HS-27A (cell line): ENCODE measurements at regions not wholly inside any gene's neighbourhood (a gene's known extent, or its start where the extent isn't known, plus 50 kb on each side); places are given as distances from the start of the nearest gene placed in this dataset.

Experiments used
- DNase-seq: peaks from one replicate; pipeline ENCODE4 v3.0.0-alpha.2; 2012; ENCODE audit warnings: low read depth, missing footprints

DNA sequence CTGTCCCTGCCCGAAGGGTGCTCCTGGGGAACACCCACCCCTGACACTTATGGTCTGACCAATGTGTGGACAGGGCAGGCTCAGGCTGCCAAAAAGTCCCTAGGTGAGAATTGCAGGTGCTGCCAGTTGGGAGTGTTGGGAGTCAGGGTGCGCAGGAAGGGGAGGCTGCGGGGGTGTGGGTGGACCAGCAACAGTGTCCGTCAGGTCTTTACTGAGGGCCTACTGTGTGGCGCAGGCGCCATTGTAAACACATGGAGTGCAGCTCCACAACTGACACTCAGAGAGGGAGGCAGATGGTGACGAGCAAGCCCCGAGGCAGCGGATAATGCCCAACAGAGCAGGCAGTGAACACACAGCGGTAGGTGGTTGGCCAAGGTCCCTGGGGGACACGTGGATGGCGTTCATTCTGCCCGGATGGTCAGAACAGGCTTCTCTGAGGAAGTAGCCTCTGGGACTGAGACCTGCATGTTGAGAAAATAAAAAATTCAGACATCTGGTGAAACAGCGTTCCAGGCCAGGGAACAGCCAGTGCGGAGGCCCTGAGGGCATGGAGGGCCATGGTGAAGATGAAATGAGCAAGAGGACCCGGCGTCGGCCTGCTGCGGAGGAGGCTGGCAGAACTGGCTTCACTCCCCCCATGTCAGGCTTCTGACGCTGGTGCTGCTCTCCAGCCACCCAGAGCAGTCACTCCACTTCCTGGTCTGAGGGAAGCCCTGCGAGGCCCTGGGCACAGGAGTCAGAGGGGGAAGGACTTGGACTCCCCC lies 136.2 kb upstream of the ZBTB40 start:
- no peak for DNase-seq

DNA sequence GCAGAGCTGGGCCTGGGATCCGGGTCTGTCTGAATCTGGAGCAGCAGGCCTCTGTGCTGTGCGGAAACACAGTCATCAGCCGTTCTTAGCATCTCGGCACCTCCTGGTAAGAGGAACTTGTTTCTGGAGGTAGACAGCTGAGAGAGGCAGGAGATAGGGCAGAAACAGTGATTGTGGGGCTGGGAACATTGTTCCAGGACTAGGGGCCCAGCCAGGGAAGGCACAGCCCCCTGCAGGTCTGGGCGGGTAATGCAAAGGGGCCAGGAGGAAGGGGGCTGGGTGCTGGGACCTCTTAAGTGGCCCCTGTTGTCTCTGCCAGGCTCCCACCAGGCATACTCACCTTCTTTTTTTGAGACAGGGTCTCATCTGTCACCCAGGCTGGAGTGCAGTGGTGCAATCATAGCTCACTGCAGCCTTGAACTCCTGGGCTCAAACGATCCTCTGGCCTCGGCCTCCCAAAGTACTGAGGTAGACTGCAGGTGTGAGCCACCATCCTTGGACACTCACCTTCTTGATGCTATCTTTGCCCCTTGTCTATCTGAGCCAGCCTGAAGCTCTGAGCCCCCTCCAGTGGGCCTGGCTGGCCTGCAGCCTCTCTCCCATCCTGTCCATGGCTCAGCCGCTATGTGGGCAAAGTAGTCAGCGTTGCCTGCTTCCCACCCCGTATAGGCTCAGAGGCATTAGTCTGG lies 134.3 kb upstream of the ZBTB40 start:
- no peak for DNase-seq

DNA sequence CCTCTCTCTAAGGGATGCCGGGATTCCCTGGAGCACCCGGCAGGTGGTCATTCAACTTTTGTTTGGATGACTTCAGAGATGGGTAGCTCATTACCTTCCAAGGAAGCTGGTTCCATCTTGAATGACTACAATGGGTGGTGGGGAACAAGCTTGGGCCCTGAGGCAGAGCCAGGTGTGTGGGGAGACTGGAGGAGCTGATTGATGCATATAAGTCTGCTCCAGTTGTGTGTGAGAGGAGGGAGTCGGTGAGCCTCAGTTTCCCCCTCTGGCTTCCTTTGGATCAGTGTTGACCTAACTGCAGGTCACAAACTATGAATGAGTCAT lies 133.8 kb upstream of the ZBTB40 start:
- DNase-seq, result no peak

DNA sequence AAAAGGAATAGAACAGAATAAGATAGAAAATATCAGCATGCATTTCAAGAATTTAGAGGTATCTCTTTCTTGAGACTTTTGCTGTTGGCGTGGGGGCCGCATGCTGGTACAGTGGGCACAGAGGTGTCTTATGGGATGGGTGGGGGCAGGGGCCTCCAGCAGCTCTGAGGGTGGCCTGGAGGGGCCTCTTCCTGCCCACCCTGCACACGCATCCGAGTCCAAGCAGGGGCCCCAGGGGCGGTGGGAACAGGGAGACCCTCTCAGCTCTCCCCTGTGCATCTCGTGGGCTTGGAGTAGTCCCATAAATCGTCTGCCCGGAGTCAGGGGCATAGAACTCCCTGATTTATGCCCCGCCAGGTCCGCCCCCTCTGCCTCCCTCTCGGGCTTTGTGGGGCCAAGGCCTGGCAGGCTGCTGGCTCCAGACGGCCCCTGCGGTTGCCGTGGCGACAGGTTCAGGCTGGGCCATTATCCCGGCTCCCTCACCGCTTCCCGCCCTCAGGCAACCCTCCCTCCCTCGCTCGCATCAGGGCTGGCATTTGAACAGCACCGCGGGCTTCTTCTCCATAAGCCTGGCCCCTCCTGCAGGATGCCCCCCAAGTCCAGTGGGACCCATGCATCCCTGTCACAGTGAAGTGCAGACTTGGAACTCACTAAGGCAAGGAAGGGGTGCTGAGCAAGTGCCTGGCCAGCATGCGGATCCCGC lies 133.2 kb upstream of the ZBTB40 start:
- no peak for DNase-seq

DNA sequence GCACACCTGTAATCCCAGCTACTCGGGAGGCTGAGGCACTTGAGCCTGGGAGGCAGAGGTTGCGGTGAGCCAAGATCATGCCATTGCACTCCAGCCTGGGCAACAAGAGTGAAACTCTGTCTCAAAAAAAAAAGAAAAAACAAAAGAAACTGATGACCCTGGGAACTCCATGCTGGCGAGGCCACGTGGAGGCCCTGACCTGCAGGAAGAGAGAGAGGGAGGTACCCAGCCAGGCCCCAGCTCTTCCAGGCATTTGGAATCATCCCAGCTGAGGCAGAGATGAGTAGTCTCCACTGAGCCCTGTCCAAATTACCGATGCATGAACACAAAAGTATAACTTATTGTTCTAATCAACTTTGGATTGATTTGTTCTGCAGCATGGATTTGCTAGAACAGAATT lies 132.0 kb upstream of the ZBTB40 start:
- DNase-seq, result no peak

DNA sequence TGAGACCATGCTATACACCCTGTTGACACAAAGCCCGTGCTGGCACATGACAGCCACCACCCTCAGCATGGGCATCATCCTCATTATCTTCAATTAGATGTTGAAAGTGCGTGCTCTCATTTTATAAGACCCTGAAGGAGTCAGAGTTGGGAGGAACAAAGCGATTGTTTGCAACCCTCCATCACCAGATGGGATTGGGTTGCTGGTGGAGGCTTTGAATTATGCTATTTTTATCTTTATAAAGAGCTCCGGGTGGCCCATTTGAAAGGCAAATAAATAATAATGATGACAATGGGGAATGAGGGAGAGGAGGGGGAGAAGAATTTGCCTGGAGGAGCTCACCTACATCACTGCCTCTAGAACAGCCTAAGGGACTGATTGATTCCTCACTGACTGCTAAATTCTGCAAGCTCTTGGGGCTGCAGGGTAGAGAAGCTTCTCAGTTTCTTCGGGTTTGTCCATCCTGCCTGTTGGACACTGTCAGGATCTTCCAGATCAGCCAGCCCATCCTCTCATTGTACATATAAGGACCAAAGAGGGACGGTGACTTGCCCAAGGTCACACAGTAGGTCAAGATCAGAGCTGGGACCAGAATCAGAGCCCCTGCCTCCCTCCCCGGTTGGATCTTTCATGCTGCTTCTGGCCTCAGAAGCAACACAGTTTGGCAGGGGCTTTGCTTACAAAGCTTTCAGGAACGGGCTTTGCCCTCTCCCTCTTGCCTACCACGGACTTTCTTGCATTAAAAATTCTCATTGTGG lies 130.9 kb upstream of the ZBTB40 start:
- no peak for DNase-seq

DNA sequence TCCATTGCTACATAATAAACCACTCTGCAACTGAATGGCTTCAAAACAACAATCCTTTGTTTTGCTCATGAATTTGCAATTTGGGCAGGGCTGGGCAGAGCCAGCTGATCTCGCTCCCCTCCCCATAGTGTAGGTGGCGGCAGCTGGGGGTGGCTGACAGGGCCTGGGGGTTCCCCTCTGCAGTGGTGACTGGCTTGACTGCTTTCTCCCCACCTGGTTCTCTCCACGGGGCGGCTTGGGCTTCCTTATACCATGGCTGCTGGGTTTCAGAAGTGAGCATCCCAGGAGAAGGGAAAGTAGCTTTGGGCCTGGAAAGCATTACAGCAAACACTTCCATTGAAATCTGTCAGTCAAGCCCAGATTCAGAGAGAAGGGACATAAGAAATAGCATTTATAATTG lies 129.7 kb upstream of the ZBTB40 start:
- no peak for DNase-seq

DNA sequence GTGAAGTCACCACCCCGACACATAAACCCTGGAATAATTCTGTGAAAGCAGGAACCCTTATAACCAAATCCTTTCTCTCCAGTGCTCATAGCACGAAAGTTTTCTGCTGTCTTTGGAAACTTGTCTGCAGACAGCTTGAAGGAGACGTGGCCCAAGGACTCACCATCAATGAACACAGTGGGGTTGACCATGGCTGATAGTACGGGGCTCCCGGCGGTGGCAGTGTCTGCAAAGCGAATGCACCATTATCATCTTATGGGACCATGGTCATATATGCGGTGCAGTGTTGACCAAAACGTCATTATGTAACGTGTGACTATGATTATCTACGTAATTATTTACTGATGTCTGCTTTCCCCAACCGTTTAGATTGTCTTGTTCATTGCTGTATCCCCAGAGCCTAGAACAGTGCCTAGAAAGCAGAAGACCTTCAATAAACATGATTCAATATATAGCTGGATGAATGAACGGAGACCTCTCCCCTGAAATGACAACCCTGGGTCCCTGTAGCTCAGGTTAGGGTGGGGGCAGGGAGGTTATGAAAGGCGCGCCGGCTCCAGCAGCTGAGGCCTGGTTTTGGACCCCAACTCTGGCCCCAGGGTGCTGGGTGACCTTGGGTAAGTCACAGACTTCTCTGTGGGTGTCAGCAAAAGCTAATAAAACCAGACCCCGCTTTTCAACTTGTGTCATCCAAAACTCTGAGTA lies 128.4 kb upstream of the ZBTB40 start:
- DNase-seq, result no peak

DNA sequence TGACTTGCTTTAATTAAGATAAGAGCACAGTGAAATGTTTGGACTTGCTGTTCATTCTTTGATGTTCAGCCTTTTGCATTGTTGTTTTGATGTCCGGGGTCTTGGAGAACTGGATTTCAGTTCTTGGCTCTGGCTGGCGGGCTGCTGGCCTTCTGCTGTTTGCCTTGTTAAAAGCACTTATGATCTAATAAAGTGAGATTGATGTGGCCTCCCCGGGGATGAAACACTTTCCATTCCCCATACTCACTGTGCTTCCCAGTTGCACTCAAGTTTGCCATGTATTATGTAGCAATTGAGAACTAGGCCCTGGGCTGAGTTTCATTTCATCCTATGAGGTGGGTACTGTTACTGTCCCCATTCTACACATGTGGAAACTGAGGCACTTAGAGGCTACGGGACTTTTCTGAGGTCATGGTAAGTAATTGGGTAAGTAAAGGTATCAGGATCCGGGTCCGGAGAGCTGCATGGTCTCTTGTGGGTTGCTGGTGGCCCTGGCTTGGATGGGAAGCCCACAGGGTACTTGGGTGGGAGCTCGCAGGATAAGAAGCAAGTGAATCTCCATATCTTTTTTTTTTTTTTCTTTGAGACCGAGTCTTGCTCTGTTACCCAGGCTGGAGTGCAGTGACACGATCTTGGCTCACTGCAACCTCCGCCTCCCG lies 127.7 kb upstream of the ZBTB40 start:
- no peak for DNase-seq

DNA sequence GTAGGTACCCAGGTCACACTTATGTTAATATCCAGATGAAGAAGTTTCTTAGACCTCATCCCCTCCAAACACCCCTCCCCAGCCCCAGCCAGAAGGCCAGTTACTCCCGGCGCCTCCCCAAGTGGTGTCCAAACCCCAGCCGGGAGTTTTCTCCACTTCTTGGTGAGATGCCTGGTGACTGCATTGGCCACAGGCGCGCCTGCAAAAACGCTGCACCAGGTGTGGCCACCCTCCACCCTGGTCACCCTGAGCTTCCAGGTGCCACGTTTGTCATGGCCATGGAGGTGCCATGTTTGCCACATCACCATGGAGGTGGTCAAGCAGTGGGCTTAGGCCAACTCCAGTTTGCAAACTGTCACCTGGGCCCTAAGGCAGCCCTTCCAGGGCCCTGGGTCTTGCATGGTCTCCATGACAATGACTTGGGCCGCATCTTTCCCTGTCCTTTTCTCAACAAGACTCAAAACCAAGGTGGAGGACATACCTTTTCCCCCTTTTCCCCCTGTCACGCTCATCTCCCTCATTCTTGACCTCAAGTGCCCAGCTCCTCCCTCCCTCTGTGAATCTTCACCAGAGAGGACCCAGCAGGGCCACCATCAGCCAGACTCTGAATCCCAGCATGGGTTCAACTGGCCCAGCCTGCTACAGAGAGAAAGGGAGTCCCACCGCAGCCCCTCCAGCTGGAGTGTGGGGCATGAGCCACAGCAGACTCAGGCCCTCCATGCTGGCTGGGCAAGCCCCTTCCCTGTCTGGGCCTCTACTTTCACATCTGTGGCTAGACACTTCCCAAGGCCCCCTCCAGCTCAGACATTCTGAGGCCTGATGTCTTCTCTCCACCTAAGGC lies 125.9 kb upstream of the ZBTB40 start:
- no peak for DNase-seq

DNA sequence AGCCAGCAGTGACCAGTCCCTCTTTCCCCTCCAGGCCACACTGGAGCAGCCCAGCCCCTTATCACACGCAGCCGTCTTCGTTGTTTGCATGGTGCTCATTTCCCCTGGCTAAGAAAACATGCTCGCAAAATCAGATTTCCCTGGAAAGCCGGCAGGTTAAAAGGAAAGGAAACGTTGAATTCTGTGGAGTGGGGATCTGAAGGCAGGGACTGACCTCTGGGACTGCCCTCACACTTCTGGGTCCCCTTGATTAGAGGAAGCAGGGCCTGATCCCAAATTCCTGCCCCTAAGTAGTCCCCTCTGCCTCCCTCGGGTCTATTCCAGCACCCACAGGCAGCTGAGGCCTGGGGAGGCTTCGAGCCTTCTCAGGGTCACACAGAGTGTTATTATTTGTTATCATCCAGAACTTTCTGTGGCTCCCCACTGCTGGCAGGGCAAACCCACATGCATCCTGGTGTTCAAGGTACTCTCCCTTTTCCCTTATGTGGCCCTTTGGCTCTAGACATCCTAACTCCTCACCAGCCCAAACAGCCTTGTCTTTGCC lies 125.2 kb upstream of the ZBTB40 start:
- no peak for DNase-seq

DNA sequence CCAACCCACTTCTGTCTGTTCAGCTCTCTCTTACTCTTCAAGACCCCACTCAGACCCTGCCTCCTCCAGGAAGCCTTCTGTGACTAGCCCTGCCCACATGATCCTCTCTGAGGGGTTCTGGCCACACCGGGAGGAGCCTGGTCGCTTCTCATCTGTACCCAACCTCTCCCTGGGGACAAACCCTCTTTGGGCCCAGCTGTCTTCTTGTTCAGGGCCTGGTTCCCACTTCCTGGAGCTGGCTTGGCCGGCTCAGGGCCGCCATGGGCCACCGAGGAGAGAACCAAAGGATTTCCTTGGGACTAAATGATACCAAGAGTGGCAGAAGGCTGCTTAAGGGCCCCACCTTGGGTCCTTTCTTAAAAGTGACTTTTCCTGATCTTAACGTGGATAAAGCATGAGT lies 124.7 kb upstream of the ZBTB40 start:
- DNase-seq, result no peak

DNA sequence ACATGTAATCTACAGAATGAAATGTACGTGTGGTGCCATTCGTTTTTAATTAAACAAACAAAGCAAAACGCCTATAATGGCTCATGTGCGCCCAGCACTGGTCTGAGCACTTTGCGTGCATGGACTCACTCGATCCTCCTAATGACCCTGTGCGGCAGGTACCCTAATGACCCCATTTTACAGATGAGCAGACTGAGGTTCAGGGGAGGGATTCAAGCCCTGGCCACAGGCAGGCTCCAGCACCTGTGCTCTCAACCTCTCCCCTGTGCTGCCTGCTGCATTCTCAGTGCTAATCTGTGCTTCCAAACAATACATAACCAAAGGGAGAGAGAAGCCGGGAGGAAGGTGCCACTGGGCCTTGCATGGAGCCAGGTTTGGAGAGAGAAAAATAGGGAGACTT lies 124.2 kb upstream of the ZBTB40 start:
- no peak for DNase-seq

DNA sequence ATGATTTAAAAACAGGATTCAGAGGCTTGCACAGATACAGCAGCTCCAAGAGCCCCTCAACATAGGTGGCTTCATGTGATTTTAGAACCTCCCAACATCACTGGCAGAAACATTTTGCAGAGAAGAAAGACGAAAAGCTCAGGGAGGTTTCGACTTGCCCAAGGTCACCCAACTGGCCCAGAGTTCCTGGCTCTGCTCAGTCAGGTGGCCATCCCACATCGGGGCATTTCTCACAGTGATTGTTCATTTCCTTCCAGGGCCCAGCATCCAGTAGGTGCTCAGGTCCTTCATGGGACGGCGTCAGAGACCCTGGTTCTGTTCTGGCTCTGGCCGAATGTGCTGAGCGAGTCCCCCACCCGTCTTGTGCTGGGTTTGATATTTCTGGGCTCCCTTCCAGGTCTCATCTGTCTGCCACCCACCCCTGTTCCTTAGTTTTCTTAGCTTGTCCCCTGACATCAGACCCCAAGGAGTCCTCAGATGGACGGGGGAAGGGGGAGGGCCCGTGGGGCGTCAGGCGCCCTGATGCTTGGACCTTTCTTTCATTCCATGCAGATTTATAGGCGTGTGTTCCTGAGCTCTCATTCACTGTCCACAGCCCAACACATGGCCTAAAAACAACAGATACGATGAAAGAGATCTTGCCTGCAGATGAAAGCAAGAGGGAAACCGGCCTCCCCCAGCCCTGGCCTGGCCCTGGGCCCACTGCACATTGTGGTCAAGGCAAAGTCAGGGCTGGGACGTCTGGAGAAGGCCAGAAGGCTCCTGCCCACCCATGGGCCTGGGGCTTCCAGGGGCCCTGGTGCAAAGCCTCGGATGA lies 123.1 kb upstream of the ZBTB40 start:
- DNase-seq, result no peak

DNA sequence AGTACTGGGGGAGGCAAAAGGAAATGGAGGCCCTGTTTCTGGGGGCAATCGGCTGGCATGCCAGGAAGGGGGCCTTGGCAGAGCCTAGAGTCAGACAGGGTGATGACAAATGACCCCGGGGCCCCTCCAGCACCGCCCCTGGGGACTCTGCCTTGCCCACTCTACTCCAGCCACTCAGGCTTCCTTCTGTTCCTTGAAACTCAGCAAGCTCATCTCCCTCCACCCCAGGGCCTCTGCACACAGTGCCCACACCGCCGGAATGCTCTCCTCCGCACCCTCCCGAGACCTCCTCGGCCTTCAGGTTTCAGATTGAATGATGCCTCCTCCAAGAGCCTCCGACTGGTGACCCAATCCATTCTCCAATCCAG lies 122.5 kb upstream of the ZBTB40 start:
- DNase-seq, result no peak

DNA sequence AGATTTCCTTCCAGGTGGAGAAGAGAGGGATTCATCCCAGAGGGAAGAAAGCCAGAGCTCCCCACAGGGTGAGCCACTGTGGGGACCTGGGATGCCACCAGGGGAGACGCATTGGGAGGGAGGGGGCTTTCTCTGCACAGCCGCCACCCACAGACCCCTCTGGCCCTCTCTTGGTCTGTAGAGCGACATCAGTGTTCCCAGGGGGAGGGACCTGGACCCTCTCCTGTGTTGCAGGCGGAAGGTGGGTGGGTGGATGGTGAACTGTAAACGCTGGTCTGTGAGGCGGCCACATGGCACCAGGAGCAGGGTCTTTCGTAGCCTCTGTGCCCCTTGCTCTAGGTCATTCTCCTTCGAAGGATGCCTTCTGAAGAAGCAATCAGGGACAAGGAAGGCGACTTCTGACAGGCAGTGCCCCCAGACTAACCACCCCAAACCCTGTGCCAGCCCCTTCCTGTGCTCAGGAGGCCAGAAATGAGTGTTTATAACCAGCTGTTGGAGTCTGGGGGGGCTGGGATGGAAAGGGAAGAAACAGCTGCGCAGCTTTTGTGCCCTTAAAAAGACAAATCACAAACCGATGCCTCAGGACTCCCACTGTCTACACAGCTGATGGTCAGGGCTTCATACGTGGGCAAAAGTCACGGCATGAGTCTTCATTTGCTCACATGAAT lies 121.4 kb upstream of the ZBTB40 start:
- DNase-seq, result no peak

DNA sequence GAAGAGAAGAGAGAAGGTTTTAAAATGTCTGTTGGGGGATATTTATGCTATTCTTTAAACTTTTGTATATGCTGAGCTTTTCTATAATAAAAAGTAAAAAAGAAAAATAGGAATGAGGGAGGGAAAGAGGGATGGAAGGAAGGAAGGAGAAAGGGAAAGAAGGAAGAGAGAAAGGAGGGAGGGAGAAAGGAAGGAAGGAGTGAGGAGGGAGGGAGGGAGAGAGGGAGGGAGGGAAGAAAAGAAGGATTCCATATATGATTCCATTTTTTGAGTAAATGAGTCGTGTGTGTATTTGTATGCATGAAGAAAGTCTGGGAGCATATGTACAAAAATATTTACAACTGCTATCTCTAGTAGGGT lies 120.9 kb upstream of the ZBTB40 start:
- no peak for DNase-seq

DNA sequence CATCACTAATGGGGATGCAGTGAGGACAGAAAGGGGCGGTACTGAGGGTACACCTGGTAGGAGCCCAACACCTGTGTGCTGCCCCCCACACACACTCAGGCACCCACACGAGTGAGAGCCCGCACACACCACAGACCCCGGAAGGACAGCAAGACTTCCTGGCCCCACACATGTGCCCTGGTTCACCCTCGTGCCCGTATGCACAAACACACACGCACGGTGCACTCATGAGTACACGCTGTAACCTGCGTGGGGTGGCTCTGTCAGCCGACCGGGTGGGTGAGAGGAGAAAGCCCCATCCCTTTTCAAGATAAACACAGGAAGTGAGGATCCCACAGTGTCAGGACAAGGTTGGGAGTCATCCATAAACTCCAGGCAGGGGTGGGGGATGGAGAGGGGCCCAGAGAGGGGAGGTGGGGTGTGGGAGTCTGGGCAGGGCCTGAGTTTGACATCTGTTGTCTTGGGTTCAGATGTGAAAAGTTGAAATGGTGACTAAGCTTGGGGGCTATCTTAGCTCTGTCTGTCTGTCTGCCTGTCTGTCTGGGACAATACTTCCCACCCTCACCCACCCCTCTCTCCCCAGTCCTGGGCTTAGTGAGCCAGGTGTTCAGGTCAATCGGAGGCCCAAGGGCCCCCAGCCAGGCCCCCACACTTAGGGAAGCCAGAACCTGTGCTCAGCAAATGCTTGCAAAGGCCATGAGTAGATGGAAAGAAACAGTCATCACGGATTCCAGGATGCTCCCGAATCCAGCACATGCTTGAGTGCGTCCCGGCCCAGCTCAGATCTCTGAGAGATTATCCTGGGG lies 119.8 kb upstream of the ZBTB40 start:
- DNase-seq, result no peak
